Hematopoietic multipotent progenitor cell treated with erythropoietin and hydrocortisone succinate and interleukin-3 and kit ligand, for 15 days (in vitro differentiated cells): ENCODE measurements at regions not wholly inside any gene's neighbourhood (a gene's known extent, or its start where the extent isn't known, plus 50 kb on each side); places are given as distances from the start of the nearest gene placed in this dataset.
"Not testable (repeated sequence)": the region's sequence is repeated elsewhere in the genome, so short reads cannot be mapped to it uniquely, and the experiment has no call there.

Experiments
- DNase-seq: peaks from one replicate; pipeline ENCODE4 v3.0.0-alpha.2; 2015; ENCODE audit warnings: low spot score

DNA sequence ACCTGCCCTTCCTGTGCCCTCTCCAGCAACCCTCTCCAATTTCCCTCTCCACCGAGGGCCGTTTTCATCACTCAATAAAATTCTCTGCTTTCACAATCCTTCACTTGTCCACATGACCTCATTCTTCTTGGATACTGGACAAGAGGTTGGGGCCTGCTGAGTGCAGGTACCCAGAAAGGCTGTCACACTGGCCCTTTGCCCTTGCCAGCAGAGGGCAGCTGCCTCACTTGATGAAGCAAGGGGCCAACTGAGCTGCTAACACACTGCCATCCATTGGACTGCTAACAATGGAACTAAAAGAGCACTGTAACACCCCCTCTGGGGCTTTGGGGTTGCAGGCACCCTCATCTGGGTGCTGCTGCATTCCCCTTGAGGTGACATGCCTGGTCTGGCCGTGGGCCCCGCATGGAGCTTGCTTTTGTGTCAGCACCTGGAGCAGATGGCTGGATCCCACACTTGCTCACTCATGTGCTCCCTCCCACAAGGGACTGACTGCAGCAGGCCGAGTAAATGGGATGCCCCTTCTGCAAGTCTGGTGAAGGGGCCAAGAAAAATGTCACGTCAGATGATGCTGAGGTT lies 308.1 kb upstream of the ADCY2 start:
- no peak for DNase-seq

DNA sequence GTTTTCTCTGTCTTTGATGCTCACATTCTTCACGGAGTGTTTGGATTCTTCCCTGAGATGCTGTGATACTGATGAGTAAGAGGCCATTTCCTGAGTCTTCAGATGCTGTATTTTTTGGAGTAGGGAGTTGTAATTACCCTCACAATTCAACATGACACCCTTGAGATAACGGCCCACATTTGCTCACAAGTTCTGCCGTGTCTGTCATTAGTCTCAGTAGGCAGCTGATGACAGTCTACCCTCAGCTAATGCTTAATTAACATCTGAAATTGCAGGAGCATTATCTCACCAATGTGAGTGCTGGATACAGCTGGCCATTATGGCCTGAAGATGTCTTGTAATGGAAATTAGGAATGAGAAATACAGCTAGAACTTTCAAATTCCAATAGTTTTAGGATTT lies 307.1 kb upstream of the ADCY2 start:
- DNase-seq, result no peak

DNA sequence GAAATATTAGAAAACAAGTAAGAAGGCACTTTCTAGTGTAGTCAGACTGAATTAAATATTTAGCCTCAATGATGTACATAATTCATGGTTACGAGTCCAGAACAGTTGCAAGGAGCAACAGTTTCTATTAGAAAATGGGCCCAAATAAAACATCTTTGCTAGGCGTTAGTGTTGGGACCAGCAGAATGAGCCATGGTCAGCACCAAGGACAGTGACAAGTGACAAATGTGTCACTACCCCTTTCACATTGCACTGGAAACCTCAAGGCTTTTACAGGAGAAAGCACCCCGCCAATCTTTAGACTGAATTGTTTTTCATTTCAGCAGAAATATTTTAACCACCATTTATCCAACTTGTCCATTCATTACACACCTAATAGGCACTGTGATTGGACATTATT lies 301.3 kb upstream of the ADCY2 start:
- DNase-seq, result no peak

DNA sequence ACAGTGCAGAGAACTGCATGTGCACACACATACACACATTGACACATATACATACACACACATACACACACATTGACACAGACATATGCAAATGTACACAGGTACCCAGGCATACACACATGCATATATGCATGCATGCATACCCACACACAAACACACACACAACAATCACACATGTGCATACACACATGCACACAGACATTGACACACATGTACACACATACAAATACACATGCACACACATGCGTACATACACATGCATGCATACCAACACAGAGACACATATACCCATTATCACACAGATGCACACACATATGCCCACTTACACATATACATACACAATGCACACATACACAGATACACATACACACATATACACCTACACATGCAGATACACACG lies 299.6 kb upstream of the ADCY2 start:
- DNase-seq, result no peak

DNA sequence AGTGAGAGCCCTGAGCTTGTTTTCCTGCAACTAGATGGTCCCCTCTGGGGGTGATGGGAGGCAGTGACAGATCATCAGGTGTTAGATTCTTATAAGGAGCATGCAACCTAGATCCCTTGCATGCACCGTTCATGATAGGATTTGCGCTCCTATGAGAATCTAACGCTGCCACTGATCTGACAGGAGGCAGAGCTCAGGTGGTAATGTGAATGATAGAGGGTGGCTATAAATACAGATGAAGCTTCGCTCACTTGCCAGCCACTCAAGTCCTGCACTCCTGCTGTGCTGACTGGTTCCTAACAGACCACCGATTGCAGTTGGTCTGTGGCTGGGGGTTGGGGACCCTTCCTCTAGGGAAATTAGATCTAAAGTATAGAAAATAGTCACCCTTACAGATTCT lies 290.6 kb upstream of the ADCY2 start:
- DNase-seq, result no peak

DNA sequence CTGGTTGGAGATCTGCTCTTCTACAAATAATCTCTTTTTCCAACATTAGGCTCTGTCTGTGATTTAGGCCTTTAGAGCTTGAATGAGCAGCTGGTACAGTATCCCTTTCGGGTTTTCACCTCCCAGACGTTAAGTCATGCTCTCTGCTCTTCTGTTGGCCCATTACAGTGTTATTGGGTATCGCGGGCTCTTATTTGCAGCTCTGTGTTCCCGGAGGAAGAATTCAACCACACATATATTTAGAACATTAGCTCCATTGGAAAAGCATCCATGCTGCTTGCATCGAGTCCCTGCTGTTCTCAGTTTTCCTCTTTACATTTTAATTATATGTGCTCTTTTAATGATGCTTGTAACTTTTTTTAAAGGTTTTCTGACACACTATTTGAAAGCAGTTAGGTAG lies 278.0 kb upstream of the ADCY2 start:
- DNase-seq, result no peak

DNA sequence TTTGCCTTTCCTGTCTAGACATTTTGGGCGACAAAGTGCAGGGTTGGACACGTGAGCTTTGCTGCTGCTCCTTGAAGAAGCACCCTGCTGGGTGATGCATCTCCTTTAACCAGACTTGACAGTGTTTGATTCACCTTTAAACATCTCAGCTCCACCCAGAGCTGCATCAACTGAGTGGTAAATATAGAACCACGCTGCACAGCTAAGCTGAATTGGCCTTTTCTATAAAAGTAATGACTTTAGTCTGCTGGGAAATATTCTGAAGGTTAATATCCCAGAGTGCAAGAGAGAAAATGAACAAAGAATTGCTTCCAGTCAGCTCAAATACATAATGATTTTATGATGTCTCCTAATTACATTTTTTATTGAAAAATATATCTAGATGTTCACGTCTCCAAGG lies 264.3 kb upstream of the ADCY2 start:
- no peak for DNase-seq

DNA sequence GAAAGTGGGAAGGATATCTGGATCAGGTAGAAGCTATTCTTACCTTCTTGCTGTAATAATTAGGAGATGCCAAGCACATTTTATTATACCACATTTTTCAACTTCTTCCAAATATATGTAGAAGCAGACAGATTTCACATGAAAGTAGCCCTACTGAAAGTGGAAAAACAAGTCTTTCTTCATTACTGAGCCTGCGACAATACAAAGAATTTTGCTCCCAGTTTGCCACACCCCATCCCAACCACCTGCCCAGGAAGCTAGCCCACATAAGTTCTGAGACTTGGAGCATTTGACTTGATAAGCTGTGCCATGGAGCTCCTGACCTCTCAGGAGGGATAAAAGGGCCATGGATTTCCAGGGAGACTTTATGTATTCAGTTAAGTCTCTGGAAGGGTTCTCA lies 249.1 kb upstream of the ADCY2 start:
- no peak for DNase-seq

DNA sequence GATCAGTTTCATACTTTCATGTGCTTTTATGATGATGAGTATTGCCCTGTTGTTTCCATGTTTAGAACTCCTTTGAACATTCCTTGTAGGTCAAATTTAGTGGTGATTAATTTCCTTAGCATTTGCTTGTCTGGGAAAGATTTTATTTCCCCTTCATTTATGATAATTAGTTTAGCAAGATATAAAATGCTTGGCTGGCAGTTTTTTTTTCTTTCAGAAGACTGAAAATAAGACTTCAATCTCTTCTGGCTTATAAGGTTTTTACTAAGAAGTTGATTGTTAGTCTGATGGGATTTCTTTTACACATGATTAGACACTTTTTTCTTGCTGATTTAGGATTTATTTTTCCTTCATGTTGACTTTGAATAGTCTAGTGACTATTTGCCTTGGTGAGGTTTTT lies 238.9 kb upstream of the ADCY2 start:
- DNase-seq, result no peak

DNA sequence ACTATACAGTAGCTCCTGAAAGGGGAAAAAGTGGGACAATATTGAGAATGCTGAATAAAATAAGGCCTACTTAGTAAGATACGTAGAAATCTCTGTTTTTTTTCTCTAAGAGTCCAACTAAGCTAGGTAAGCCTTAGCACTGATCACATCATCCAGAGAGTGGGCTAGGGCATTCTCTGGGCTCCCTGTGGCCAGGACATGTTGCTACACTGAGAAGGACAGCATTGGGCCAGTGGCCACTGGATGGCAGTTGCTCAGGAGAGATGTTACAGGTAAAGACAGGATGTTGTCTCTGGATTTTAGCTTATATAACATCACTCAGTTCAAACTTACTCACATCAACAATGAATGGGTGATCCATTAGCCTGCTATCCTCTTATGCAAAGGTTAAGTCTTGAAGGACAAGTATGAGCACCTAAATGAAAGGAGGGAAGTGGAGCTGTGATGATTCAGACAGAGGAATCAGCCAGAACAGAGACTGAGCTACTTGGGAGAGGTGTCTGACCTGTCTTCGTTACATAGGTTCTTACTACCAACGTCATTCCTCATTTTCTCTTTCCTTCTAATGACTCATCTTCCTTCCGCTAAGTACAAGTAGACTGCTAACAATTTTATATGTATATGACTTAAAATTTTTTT lies 226.6 kb upstream of the ADCY2 start:
- DNase-seq, result no peak

DNA sequence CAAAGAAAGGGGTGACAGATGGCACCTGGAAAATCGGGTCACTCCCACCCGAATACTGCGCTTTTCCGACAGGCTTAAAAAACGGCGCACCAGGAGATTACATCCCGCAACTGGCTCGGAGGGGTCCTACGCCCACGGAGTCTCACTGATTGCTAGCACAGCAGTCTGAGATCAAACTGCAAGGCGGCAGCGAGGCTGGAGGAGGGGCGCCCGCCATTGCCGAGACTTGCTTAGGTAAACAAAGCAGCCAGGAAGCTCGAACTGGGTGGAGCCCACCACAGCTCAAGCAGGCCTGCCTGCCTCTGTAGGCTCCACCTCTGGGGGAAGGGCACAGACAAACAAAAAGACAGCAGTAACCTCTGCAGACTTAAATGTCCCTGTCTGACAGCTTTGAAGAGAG lies 225.2 kb upstream of the ADCY2 start:
- not testable (repeated sequence) for DNase-seq

DNA sequence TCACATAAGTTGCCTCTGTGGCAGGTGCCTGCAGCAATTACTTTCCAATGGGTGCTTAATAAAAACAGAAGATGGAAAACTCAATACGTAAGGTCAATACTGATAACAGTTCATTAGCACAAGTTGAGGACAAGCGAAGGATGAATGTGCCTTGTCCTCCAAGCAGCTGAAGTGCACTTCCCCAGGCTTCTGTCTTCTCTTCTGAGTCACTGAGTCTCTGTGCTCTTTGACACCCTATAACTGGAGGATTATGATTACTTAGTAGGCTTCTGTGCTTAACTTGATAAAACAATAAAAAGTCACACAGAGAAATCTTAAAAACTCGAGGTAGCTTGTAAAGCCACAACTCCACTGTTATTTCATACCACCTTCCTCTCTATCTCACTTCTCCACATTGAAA lies 216.6 kb upstream of the ADCY2 start:
- no peak for DNase-seq

DNA sequence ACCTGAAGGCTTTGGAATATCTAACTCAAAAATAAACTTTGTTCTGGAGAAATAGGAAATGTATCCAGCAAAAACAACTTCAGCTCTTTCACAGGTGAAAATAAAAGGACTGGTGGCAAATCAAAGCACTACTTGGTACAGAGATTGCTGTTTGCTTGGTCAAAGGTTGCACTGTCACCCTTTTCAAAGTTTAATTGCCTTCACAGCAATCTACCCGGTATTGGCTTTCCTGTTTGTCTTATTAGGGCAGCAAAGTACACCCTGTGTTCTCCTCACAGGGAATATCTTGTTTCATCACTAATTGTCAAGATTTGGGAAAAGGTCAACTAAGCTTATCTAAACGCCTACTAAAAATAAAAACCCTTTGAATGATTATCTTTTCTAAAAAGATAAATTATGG lies 214.1 kb upstream of the ADCY2 start:
- DNase-seq, result no peak

DNA sequence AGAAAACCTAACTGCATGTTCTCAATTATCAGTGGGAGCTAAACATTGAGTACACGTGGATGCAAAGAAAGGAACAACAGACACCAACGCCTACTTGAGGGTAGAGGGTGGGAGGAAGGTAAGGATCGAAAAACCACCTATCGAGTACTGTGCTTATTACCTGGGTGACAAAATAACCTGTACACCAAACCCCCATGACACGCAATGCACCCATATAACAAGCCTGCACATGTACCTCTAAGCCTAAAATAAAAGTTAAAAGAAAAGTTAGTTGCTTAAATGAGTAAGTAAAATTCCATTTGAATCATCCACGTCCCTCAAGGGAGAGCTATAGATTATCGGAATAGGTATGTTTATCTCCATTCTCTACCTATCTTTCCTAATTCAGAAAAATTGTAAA lies 210.2 kb upstream of the ADCY2 start:
- no peak for DNase-seq

DNA sequence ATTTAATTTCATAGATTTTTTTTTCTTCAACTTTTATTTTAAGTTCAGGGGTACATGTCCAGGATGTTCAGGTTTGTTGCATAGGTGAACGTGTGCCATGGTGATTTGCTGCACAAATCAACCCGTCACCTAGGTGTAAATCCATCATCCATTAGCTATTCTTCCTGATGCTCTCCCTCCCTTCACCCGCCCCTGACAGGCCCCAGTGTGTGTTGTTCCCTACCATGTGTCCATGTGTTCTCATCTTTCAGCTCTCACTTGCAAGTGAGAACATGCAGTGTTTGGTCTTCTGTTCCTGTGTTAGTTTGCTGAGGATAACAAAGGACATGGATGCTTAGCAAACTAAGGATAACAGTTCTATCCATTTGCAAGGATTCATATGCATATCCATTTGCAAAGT lies 209.1 kb upstream of the ADCY2 start:
- DNase-seq, result no peak

DNA sequence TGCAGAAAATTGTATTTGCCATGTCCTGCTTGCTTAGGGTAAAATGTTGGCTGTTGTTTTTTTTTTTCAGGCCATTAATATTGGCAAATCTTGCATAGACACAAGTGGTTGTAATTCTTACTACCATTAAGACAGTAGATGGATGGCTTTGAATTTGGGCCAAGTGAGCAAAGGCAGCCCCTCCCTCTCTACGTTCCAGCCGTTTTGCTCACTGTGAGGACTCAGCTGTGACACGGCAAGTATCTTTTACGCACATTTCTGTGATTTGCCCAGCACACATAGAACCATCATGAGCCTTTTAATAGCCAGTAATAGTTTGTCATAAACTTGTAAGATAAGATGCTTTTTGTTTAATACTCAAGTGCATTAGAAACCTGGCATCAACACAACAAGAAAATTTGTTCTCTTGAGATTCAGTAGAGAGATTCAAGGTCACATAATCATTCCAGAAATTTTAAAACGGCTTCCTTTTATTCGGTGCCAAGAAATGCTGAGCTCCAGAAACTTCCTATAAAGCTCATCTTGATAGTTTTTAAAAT lies 205.2 kb upstream of the ADCY2 start:
- no peak for DNase-seq

DNA sequence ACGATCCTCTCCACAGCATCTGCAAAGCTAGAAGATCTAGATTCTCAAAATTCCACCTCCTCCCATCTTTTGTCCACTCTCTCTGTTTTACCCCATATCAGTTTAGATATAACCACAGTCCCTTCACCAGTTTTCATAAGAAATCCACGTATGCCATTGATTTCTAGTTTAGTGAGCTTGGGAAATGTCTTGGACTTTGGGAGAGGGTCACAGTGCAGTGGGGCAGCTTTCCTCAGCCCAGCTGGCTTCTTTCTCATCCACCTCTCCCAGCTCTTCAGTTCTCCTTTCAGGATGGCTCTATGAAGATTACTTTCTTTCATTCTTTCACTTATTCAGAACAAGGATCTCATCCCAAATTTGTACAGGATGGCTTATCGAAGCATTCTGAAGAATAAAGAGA lies 203.9 kb upstream of the ADCY2 start:
- DNase-seq, result no peak

DNA sequence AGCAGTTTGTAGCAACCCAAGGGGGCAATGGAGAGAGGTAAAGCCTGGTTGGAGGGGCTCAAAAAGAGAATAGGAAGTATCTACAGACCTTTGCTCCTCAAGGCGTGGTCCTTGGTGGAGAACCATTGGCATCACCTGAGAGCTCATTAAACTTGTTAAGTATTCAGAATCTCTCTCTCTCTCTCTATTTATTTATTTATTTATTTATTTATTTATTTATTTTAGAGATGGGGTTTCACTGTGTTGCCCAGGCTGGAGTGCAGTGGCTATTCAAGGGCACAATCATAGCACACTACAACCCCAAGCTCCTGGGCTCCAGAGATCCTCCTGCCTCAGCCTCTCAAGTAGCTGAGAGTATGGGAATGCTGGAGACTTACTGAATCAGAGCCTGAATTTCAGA lies 193.1 kb upstream of the ADCY2 start:
- no peak for DNase-seq

DNA sequence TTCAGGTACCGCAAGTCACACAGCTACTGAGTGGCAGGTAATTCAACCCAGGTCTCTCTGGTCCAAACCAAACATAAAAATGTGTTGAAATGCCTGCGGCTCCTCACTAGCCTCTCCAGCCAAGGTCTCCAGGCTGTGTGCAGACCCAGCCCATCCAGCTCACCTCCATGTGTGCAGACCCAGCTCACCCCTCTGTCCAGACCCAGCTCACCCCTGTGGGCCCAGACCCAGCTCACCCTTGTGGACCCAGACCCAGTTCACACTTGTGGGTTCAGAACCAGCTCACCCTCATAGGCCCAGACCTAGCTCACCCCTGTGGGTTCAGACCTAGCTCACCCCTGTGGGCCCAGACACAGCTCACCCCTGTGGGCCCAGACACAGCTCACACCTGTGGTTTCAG lies 188.0 kb upstream of the ADCY2 start:
- no peak for DNase-seq

DNA sequence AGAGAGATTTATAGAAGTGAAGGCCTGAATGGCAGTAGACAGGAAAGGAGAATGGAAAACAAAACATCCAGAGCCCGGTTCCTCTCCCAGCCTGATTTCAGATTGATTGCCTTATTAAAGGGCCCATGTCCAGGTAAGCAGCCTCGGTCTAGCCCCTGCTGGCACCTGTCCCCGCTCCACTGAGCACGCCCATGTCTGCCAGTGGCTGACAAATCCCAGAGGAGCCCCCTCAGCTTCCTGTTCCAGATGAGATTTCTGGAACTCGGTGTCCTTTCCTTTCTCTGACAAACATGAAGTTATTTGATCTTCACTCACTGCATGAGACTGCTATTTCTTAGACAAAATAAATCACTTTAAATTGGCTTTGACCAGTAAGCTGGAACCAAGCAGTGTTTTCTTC lies 187.0 kb upstream of the ADCY2 start:
- no peak for DNase-seq

DNA sequence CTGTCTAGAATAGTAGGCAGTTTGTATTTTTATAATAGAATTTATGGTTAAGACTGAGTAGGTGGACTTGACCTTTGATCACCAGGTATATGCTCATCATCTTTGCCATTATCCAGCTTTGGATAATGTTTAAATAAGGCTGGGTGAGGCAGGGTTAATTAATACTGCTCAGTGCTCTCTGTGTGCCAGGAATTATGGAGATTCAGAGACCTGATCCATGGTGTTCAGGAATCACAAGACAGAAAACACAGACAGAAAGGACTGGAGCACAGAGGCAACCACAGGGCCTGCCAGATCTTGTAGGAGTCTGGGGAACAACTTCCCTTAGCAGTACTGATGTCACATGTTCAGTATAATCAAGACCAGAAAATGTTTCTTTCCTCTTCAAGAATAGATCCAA lies 186.3 kb upstream of the ADCY2 start:
- no peak for DNase-seq

DNA sequence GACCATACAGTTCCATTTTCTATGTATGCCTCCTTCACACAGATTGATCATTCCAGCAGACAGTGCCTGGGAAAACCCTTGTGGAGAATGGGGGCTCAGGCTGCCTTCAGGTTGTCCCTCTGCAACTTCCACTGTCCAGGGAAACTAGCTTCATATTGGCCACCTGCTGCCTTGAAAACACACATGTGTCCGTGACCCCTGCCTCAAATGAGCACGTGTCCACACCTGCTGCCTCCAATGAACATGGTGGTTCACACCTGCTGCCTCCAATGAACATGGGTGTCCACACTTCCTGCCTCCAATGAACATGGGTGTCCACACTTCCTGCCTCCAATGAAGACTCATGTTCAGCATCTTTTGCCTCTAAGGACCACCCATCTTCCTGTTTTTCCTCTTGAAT lies 185.4 kb upstream of the ADCY2 start:
- no peak for DNase-seq

DNA sequence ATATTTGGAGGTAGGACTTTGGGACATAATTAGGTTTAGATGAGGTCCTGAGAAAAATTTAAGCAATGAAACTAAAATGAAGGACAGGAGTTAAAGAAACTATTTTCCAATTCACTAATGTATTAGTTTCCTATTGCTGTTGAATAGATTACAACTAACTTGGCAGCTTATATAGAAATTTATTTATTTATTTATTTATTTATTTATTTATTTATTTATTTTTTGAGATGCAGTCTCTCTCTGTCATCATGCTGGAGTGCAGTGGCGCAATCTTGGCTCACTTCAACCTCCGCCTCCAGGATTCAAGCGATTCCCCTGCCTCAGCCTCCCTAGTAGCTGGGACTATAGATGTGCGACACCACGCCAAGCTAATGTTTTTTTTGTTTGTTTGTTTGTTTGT lies 182.4 kb upstream of the ADCY2 start:
- DNase-seq, result no peak

DNA sequence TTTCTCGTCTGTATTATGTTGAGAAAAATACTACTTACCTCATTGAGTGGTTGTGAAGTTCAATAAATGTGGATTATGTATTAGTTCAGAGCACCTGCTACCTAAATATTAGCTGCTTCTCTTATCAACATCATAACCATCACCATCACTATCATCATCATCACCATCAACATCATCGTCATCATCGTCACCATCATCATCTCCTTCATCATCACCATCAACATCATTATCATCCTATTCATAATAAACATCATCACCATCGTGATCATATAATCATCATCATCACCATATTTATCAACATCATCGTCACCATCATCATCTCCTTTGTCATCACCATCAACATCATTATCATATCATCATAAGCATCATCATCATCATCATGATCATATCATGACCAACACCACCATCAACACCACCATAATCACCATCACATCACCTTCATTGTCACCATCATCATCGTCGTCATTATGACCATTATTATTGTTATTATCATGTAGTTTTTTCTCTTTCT lies 181.0 kb upstream of the ADCY2 start:
- no peak for DNase-seq
